ENCODE measurements at regions not wholly inside any gene's neighbourhood (a gene's known extent, or its start where the extent isn't known, plus 50 kb on each side); places are given as distances from the start of the nearest gene placed in this dataset.

DNA sequence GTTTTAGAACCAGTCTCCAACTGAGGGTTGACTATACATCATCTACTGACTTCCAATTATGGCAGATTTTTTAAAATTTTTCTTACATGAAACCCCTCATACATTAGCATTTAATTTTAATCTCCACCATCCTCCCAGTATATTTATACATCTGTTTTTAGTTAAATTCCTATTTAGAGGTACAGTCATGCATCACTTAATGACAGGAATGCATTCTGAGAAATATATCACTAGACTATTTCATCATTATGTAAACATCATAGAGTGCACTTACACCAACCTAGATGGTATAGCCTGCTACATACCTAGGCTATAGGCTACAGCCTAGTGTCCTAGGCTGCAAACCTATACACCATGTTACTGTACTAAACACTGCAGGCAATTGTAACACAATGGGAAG is 316.7 kb upstream of the MARCKS start:
- Mint-ChIP-seq H3K27me3 (ENCODE audit: insufficient read depth, low read depth, poor library complexity) (no peaks in the 10 kb centered on the region), H3K4me1 (peaks cover 7% of the 10 kb centered on the region), H3K9me3 (no peaks in the 10 kb centered on the region), H3K27ac (no peak overlapping the region), H3K4me3 (no peak overlapping the region), H3K36me3 (ENCODE audit: low read depth) (no peaks in the 10 kb centered on the region)
- Histone ChIP-seq H2AFZ (no peak overlapping the region), H3K4me3 (no peak overlapping the region), H3K4me1 (ENCODE audit: insufficient read depth) (peaks cover 7% of the 10 kb centered on the region; the same call in 1 of the 2 replicates), H3K9me2 (ENCODE audit: insufficient read depth) (no peaks in the 10 kb centered on the region), H4K20me1 (replicated peaks; ENCODE audit: insufficient read depth) (no peaks in the 10 kb centered on the region), H3K4me2 (no peak overlapping the region), H3K27me3 (ENCODE audit: insufficient read depth) (no peaks in the 10 kb centered on the region), H3K27ac (ENCODE audit: low read depth) (no peak overlapping the region), H3F3A (replicated peaks; ENCODE audit: low read depth) (no peaks in the 10 kb centered on the region), H3K79me2 (replicated peaks; ENCODE audit: insufficient read depth) (no peaks in the 10 kb centered on the region), H3K36me3 (ENCODE audit: insufficient read depth) (no peaks in the 10 kb centered on the region)
- TF ChIP-seq POLR2AphosphoS5 (IDR thresholded peaks at IDR 0.05; ENCODE audit: low read depth) (no peak), ZNF331 (CRISPR knock-in tag; IDR thresholded peaks at IDR 0.05; ENCODE audit: low read depth) (no peak), STAT1 (IDR thresholded peaks at IDR 0.05; ENCODE audit: unreplicated experiment) (no peak), EZH2 (IDR thresholded peaks at IDR 0.05; ENCODE audit: low read depth, unreplicated experiment) (no peak), ZNF114 (CRISPR knock-in tag; IDR thresholded peaks at IDR 0.05) (no peak), JUNB (IDR thresholded peaks at IDR 0.05; ENCODE audit: unreplicated experiment) (no peak), NANOG (IDR thresholded peaks at IDR 0.05; ENCODE audit: borderline replicate concordance) (no peak), CREB1 (CRISPR knock-in tag; IDR thresholded peaks at IDR 0.05; ENCODE audit: low read depth) (no peak), EZH2phosphoT487 (IDR thresholded peaks at IDR 0.05; ENCODE audit: unreplicated experiment) (no peak)
- TF ChIP-seq, protein P1, sequence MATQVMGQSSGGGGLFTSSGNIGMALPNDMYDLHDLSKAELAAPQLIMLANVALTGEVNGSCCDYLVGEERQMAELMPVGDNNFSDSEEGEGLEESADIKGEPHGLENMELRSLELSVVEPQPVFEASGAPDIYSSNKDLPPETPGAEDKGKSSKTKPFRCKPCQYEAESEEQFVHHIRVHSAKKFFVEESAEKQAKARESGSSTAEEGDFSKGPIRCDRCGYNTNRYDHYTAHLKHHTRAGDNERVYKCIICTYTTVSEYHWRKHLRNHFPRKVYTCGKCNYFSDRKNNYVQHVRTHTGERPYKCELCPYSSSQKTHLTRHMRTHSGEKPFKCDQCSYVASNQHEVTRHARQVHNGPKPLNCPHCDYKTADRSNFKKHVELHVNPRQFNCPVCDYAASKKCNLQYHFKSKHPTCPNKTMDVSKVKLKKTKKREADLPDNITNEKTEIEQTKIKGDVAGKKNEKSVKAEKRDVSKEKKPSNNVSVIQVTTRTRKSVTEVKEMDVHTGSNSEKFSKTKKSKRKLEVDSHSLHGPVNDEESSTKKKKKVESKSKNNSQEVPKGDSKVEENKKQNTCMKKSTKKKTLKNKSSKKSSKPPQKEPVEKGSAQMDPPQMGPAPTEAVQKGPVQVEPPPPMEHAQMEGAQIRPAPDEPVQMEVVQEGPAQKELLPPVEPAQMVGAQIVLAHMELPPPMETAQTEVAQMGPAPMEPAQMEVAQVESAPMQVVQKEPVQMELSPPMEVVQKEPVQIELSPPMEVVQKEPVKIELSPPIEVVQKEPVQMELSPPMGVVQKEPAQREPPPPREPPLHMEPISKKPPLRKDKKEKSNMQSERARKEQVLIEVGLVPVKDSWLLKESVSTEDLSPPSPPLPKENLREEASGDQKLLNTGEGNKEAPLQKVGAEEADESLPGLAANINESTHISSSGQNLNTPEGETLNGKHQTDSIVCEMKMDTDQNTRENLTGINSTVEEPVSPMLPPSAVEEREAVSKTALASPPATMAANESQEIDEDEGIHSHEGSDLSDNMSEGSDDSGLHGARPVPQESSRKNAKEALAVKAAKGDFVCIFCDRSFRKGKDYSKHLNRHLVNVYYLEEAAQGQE (IDR thresholded peaks at IDR 0.05; ENCODE audit: unreplicated experiment) = no peak
- TF ChIP-seq, protein P2, sequence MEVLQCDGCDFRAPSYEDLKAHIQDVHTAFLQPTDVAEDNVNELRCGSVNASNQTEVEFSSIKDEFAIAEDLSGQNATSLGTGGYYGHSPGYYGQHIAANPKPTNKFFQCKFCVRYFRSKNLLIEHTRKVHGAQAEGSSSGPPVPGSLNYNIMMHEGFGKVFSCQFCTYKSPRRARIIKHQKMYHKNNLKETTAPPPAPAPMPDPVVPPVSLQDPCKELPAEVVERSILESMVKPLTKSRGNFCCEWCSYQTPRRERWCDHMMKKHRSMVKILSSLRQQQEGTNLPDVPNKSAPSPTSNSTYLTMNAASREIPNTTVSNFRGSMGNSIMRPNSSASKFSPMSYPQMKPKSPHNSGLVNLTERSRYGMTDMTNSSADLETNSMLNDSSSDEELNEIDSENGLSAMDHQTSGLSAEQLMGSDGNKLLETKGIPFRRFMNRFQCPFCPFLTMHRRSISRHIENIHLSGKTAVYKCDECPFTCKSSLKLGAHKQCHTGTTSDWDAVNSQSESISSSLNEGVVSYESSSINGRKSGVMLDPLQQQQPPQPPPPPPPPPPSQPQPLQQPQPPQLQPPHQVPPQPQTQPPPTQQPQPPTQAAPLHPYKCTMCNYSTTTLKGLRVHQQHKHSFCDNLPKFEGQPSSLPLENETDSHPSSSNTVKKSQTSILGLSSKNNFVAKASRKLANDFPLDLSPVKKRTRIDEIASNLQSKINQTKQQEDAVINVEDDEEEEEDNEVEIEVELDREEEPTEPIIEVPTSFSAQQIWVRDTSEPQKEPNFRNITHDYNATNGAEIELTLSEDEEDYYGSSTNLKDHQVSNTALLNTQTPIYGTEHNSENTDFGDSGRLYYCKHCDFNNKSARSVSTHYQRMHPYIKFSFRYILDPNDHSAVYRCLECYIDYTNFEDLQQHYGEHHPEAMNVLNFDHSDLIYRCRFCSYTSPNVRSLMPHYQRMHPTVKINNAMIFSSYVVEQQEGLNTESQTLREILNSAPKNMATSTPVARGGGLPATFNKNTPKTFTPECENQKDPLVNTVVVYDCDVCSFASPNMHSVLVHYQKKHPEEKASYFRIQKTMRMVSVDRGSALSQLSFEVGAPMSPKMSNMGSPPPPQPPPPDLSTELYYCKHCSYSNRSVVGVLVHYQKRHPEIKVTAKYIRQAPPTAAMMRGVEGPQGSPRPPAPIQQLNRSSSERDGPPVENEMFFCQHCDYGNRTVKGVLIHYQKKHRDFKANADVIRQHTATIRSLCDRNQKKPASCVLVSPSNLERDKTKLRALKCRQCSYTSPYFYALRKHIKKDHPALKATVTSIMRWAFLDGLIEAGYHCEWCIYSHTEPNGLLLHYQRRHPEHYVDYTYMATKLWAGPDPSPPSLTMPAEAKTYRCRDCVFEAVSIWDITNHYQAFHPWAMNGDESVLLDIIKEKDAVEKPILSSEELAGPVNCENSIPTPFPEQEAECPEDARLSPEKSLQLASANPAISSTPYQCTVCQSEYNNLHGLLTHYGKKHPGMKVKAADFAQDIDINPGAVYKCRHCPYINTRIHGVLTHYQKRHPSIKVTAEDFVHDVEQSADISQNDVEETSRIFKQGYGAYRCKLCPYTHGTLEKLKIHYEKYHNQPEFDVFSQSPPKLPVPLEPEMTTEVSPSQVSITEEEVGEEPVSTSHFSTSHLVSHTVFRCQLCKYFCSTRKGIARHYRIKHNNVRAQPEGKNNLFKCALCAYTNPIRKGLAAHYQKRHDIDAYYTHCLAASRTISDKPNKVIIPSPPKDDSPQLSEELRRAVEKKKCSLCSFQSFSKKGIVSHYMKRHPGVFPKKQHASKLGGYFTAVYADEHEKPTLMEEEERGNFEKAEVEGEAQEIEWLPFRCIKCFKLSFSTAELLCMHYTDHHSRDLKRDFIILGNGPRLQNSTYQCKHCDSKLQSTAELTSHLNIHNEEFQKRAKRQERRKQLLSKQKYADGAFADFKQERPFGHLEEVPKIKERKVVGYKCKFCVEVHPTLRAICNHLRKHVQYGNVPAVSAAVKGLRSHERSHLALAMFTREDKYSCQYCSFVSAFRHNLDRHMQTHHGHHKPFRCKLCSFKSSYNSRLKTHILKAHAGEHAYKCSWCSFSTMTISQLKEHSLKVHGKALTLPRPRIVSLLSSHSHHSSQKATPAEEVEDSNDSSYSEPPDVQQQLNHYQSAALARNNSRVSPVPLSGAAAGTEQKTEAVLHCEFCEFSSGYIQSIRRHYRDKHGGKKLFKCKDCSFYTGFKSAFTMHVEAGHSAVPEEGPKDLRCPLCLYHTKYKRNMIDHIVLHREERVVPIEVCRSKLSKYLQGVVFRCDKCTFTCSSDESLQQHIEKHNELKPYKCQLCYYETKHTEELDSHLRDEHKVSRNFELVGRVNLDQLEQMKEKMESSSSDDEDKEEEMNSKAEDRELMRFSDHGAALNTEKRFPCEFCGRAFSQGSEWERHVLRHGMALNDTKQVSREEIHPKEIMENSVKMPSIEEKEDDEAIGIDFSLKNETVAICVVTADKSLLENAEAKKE (CRISPR knock-in tag; IDR thresholded peaks at IDR 0.05) = no peak
- TF ChIP-seq, protein P3, sequence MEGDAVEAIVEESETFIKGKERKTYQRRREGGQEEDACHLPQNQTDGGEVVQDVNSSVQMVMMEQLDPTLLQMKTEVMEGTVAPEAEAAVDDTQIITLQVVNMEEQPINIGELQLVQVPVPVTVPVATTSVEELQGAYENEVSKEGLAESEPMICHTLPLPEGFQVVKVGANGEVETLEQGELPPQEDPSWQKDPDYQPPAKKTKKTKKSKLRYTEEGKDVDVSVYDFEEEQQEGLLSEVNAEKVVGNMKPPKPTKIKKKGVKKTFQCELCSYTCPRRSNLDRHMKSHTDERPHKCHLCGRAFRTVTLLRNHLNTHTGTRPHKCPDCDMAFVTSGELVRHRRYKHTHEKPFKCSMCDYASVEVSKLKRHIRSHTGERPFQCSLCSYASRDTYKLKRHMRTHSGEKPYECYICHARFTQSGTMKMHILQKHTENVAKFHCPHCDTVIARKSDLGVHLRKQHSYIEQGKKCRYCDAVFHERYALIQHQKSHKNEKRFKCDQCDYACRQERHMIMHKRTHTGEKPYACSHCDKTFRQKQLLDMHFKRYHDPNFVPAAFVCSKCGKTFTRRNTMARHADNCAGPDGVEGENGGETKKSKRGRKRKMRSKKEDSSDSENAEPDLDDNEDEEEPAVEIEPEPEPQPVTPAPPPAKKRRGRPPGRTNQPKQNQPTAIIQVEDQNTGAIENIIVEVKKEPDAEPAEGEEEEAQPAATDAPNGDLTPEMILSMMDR (conservative IDR thresholded peaks at IDR 0.05; ENCODE audit: low read depth in 2 of 2) = no peak
- TF ChIP-seq, protein P4, sequence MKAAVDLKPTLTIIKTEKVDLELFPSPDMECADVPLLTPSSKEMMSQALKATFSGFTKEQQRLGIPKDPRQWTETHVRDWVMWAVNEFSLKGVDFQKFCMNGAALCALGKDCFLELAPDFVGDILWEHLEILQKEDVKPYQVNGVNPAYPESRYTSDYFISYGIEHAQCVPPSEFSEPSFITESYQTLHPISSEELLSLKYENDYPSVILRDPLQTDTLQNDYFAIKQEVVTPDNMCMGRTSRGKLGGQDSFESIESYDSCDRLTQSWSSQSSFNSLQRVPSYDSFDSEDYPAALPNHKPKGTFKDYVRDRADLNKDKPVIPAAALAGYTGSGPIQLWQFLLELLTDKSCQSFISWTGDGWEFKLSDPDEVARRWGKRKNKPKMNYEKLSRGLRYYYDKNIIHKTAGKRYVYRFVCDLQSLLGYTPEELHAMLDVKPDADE (IDR thresholded peaks at IDR 0.05) = no peak
- ATAC-seq (no peak), DNase-seq (ENCODE audit: low spot score) (no peak)
